ENCODE measurements at regions not wholly inside any gene's neighbourhood (a gene's known extent, or its start where the extent isn't known, plus 50 kb on each side); places are given as distances from the start of the nearest gene placed in this dataset.

DNA sequence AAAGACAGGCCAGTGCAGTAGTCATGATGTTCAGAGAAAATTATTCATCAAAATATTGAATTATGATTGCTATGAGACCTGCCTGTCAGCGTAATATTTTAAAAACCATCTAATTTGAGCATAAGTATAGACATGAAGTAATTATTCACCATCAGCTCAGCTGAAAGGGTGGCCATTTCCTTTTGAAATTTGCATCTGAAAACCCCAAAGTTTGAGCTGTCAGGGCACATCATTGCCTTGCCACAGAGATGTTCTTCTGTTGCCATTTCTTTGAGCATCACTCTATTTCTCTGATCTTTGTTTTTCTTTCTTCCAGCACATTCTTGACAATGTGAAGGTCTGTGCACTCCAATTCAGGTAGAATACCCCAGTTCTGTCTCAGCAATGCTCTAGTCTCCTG, 147.5 kb upstream of the RHOBTB1 start:
- no peak for DNase-seq (ENCODE audit: low spot score)

- no peak for DNase-seq (ENCODE audit: low spot score)
Observed at GRCh38 chr10:61089251-61089650, 145.3 kb upstream of the RHOBTB1 start.

DNA sequence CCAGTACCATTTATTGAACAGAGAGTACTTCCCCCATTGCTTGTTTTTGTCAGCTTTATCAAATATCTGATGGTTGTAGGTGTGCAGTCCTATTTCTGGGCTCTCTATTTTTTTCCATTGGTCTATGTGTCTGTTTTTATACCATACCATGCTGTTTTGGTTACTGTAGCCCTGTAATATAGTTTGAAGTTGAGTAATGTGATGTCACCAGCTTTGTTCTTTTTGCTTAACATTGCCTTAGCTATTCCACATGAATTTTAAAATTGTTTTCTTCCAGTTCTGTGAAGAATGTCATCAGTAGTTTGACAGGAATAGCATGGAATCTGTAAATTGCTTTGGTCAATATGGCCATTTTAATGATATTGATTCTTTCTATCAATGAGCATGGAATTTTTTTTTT, 140.5 kb upstream of the RHOBTB1 start:
- no peak for DNase-seq (ENCODE audit: low spot score)

DNA sequence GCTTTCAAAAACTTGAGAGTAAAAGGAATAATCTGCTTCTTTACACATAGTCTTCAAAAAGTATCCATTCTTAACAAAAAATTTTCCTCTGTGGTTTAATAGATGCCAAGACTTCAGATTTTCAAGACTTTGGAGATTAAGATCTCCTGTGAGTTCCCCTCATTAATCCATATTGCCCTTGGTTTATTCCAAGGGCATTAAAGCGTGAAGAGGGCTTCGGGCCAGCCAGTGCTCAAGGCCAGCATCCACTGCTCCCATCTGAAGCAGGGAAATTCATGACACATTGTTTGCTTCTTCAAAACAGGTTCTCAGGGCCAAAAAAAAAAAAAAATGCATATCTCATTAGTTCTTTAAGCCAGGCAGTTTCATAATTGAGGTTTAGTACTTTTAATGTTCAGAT, 137.3 kb upstream of the RHOBTB1 start:
- no peak for DNase-seq (ENCODE audit: low spot score)

DNA sequence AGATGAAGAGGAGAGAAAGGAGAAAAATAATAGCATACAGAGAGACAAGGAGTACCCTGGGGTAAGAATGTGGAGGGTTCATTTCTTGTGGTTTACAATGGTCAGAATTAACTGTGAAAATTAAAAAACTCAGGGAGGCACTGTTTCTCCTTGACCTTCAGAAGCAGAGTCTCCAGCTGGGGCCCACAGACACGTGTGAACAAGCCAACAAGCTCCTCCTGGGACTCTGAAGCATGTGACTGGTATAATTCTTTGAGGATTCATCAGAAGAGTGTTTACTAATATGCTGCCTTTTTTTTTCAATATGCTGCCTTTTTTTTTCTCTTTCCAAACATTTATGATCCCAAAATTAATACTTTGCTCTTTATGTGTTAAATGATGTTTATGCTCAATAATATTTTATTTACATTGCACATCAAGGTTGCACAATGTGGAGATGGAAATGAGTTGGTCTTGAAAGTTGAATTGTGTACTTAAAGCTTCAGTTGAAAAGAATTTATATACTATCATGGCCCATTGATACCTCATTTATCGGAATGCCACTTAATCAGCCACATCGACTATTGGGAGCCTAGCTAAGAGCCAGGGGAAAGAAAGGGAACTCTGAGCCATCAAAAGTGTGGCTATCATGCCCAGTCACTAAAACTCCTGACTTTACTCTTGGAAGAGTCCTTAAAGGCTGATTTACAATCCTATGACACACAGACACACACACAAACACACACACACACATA, 134.7 kb upstream of the RHOBTB1 start:
- no peak for DNase-seq (ENCODE audit: low spot score)

- DNase-seq (ENCODE audit: low spot score), result no peak
Observed at GRCh38 chr10:61076572-61077114, 132.7 kb upstream of the RHOBTB1 start.

- DNase-seq (ENCODE audit: low spot score), result no peak
Observed at GRCh38 chr10:61073391-61073790, 129.4 kb upstream of the RHOBTB1 start.

DNA sequence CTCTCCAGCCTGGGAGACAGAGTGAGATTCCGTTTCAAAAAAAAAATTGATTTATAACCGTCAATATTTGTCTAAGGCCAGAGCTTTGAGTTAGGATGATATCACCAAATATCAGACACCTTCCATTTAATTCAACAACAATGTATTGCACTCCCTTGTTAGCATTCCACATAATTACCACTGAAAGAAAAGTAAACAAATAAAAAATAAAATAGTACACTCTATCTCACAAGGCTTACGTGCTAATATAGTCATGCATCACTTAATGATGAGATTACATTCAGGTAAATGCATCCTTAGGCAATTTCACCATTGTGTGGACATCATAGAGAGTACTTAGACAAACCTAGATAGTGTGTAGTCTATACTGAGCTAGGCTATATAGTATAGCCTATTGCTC, 127.6 kb upstream of the RHOBTB1 start:
- DNase-seq (ENCODE audit: low spot score), result no peak

DNA sequence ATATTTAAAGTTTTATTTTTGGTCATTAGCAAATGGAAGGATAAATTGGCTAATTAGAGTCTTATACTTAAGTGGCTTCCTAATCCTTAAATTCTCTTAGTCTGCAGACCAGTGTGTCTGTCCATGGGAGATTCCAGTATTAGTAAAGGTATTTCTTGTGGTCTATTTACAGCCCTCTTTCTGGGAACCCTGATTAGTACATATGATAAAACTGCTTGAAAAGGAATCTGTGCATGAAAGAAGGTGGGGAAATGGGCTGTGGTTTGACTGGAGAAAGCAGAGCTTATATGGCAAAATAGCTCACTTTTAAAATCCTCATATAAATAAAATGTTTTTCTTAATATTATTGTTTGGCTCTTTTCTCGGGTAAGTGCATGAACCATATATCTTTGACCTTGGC, 124.5 kb upstream of the RHOBTB1 start:
- DNase-seq (ENCODE audit: low spot score), result no peak

DNA sequence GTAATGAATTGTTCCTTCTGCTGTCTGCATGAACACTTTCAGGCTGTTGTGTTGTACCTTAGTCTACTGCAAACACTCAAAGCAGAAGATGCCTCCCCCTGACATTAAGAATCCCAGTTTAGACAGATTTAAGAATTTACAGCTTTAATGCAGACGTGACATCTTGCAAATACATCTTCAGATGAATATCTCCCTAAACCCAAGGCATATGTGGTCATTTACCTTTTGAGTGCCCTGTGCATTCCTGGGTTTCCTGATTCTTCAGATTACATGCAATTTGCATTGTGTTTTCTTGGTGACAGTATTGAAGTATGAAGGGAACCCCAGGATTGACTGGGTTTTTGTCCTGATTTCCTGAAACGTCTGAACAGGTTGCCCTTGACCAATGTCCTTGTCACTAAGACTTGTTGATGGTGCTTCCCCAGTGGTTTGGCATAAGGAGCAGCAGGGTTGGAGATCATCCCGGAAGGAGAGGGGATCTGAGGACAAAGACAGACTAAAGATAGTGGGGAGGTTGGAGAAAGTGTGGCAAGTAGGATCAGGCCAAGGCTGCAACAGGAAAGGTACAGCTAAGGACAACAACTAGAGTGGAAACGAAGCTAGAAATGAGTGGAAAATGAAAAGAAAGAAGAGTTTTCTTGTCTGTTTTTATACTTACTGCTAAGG, 123.8 kb upstream of the RHOBTB1 start:
- DNase-seq (ENCODE audit: low spot score), result no peak

DNA sequence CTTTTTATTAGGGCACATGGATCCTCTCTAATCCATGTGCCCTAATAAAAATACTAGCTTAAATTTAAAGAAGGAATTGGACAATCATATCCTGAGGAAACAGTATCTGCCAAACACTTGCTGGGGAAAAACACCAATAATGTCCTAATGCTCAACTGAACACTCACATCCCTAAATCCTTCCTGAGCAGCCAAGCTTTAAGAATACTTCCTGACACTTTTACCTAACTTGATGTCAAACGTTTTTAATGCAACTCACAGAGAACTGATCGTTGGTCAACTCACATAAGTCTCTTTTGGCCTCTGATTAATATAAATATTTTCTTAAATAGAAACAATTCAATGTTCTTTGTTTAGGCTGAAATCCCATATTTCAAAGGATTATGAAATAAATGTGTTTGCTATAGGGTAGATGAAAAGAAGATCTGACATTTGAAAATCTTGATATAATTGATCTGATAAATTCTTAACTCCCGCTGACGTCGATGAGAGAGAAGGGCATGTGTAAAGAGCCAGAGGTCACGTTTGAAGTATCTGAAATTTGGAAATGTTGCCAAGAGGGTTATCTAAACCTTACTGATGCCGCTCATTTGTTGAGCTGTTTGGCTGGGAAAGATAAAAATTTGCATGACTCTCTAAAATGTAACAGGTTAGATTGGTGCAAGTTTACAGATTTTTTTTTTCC, 122.8 kb upstream of the RHOBTB1 start:
- DNase-seq (ENCODE audit: low spot score), result no peak

- DNase-seq (ENCODE audit: low spot score), result no peak
Observed at GRCh38 chr10:61065051-61065450, 121.1 kb upstream of the RHOBTB1 start.

- DNase-seq (ENCODE audit: low spot score), result no peak
Observed at GRCh38 chr10:61064356-61064755, 120.4 kb upstream of the RHOBTB1 start.

GRCh38 chr10:61063901-61064300, 119.9 kb upstream of the RHOBTB1 start:
- no peak for DNase-seq (ENCODE audit: low spot score)

DNA sequence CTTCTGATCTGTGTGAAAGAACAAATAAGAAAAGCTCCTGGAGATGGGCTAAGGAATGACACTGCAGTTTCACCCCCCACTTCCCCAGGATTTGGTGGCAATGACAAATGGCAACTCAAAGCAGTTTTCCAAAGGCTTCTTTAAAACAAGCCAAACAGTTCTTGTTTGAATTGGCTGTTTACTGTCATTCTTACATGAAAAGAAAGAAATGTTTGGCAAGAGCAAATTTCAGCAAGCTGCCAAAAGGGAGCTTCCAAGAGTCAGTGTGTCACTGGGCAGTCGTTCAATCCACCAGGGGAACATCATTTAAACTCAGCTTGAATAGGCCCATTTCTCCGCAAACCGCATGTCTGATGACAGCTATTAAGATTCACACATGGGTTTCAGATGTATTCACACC, 119.0 kb upstream of the RHOBTB1 start:
- DNase-seq (ENCODE audit: low spot score), result no peak

- DNase-seq (ENCODE audit: low spot score), result no peak
Observed at GRCh38 chr10:61061923-61062504, 118.0 kb upstream of the RHOBTB1 start.

DNA sequence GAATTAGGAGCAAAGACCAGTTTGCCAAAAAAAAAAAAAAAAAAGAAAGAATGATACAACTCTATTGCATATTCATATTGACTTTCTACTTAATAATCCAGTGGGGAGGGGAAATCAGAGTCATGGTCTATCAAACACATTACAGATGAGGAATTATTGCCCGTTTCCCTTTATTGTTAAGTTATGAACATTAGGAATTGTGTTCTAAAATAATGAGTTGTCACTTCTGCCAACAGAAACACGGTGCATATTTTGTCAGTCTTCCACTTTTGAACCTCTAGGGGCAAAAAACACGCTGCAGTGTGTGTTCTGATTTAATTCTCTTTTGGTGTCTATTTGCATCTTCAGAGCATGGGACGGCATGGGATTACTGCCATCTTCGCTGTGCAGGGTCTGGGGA, 115.7 kb upstream of the RHOBTB1 start:
- no peak for DNase-seq (ENCODE audit: low spot score)

DNA sequence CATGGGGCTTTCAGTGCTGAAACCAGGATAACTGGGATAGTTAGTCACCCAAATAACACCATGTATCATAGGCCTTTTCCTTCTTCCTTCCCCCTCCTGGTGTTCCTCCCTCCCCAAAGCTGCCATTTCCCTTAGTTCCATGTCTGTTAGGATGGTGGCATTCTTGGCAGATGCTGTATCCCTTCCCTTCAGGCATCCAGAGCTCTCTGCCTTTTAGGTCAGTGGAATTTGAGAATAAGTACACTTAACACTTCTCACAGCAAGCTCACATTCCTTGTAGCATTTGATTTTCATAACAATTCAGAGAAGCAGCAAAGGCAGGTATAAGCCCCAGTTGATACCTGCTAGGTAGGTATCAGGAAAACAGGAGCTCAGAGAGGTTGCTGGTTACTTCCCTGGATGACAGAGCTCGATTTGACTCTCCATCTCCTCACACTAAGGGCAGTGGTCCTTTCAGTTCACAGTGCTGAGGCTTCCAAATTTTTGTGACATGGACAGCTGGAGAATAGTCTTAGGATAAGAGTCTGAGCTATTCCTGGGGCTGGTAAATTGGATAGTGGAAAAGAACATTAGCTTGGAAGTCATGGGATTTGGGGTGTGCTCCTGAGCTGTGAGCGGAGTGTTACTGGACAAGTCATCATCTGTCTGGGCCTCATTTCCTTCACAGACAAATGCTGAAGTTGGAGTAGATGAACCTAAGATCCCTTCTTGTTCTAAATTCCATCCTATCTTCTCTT, 108.7 kb upstream of the RHOBTB1 start:
- no peak for DNase-seq (ENCODE audit: low spot score)

DNA sequence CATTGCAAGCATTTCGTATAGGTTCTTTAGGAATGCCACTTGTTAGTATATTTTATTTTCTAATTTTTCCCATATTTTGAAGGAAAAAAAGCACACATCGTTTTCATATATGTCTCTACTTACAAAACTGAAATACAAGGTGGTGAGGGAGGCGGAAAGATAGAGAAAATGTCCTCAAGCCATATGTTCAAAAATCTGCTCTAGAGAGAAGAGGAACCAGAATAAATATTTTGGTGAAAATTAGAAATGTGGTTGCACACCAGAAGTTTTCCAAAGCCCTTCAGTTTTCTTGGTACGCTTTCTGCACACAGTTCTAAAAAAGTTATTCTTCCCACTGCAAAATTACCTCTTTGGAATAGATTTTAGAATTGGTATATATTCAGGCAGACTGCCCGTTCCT, 107.4 kb upstream of the RHOBTB1 start:
- DNase-seq (ENCODE audit: low spot score), result no peak

GRCh38 chr10:61050120-61050745, 106.2 kb upstream of the RHOBTB1 start:
- DNase-seq (ENCODE audit: low spot score), result no peak

DNA sequence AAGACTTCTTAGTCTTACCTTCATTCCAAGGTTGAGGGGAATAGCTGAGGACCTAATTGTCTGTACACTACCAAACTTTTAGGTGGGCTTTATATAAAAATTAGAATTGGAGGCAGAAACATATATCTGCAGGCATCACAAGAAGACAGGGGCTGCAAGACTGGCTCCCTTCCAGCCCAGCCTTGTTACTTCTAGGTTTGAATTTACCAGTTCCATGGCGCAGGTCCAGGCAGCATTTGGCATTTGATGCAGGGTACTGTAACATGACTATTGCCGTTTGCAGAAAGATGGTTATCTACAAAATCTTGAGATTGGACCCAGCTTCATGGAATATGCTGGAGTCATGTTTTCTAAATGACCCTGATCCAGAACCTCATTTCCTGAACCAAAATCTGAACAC, 105.4 kb upstream of the RHOBTB1 start:
- no peak for DNase-seq (ENCODE audit: low spot score)
